ENCODE measurements at regions not wholly inside any gene's neighbourhood (a gene's known extent, or its start where the extent isn't known, plus 50 kb on each side); places are given as distances from the start of the nearest gene placed in this dataset.

GRCh38 chr16:85500220-85500619 lies 112.9 kb upstream of the GSE1 start:
- 78 to 86% methylated on average over 12 of the region's 12 CpGs for WGBS, 2 donors

GRCh38 chr16:85501900-85502299 lies 111.2 kb upstream of the GSE1 start:
- H3K36me3 ChIP-seq (ENCODE audit: control insufficient read depth in 4 of 4, insufficient read depth in 4 of 4, low read length in 4 of 4), result peaks cover 0 to 3% (median 0%) of the 10 kb centered on the region in 4 donors
- H3K27me3 ChIP-seq (ENCODE audit: control insufficient read depth in 3 of 3, insufficient read depth in 3 of 3, low read length in 2 of 3), result no peaks in the 10 kb centered on the region
- no peak overlapping the region for H3K9ac ChIP-seq (ENCODE audit: insufficient read depth in 1 of 2, low read length in 2 of 2)
- no peak overlapping the region for H3K4me3 ChIP-seq
- peaks cover 0 to 3% (median 0%) of the 10 kb centered on the region in 4 donors for H3K9me3 ChIP-seq (ENCODE audit: control insufficient read depth in 4 of 4, insufficient read depth in 3 of 4, low read length in 3 of 4)
- no peak for TF ChIP-seq CTCF (IDR thresholded peaks at IDR 0.05; ENCODE audit: control extremely low read depth, extremely low read depth)
- DNase-seq, result peak; percentile 47 to 64 (median 54)
- 90 to 96% methylated on average over 11 of the region's 11 CpGs for WGBS, 2 donors
- no peak for ATAC-seq (ENCODE audit: insufficient read depth, low FRiP score)
- peaks cover 0 to 18% (median 2%) of the 10 kb centered on the region in 5 donors for H3K4me1 ChIP-seq (ENCODE audit: control insufficient read depth in 5 of 5, insufficient read depth in 5 of 5, low read length in 5 of 5)
- H3K27ac ChIP-seq (ENCODE audit: low read depth in 1 of 2, low read length in 1 of 2), result no peak overlapping the region

More at GRCh38 chr16:85500220-85500619, 112.9 kb upstream of the GSE1 start:
- Histone ChIP-seq H3K36me3 (ENCODE audit: control insufficient read depth in 4 of 4, insufficient read depth in 4 of 4, low read length in 4 of 4) (peaks cover 0 to 3% (median 0%) of the 10 kb centered on the region in 4 donors), H3K27me3 (ENCODE audit: control insufficient read depth in 3 of 3, insufficient read depth in 3 of 3, low read length in 2 of 3) (no peaks in the 10 kb centered on the region), H3K4me1 (ENCODE audit: control insufficient read depth in 5 of 5, insufficient read depth in 5 of 5, low read length in 5 of 5) (peaks cover 0 to 15% (median 0%) of the 10 kb centered on the region in 5 donors), H3K9ac (ENCODE audit: insufficient read depth in 1 of 2, low read length in 2 of 2) (no peak overlapping the region), H3K4me3 (no peak overlapping the region), H3K9me3 (ENCODE audit: control insufficient read depth in 4 of 4, insufficient read depth in 3 of 4, low read length in 3 of 4) (peaks cover 0 to 3% (median 0%) of the 10 kb centered on the region in 4 donors), H3K27ac (ENCODE audit: low read depth in 1 of 2, low read length in 1 of 2) (no peak overlapping the region)
- TF ChIP-seq CTCF (IDR thresholded peaks at IDR 0.05; ENCODE audit: control extremely low read depth, extremely low read depth), result no peak
- no peak for ATAC-seq (ENCODE audit: insufficient read depth, low FRiP score)
- DNase-seq, result no peak

GRCh38 chr16:85502357-85502756 lies 110.8 kb upstream of the GSE1 start:
- Histone ChIP-seq H3K27ac (ENCODE audit: low read depth in 1 of 2, low read length in 1 of 2) (no peak overlapping the region), H3K9me3 (ENCODE audit: control insufficient read depth in 4 of 4, insufficient read depth in 3 of 4, low read length in 3 of 4) (peaks cover 0 to 3% (median 0%) of the 10 kb centered on the region in 4 donors), H3K4me3 (no peak overlapping the region), H3K4me1 (ENCODE audit: control insufficient read depth in 5 of 5, insufficient read depth in 5 of 5, low read length in 5 of 5) (peaks cover 0 to 18% (median 2%) of the 10 kb centered on the region in 5 donors), H3K9ac (ENCODE audit: insufficient read depth in 1 of 2, low read length in 2 of 2) (no peak overlapping the region), H3K36me3 (ENCODE audit: control insufficient read depth in 4 of 4, insufficient read depth in 4 of 4, low read length in 4 of 4) (peaks cover 0 to 3% (median 0%) of the 10 kb centered on the region in 4 donors), H3K27me3 (ENCODE audit: control insufficient read depth in 3 of 3, insufficient read depth in 3 of 3, low read length in 2 of 3) (no peaks in the 10 kb centered on the region)
- TF ChIP-seq CTCF (IDR thresholded peaks at IDR 0.05; ENCODE audit: control extremely low read depth, extremely low read depth), result no peak
- no peak for DNase-seq
- no peak for ATAC-seq (ENCODE audit: insufficient read depth, low FRiP score)
- WGBS, 2 donors, result 85 to 95% methylated on average over 11 of the region's 11 CpGs

GRCh38 chr16:85503679-85504231 lies 109.4 kb upstream of the GSE1 start:
- H3K27me3 ChIP-seq (ENCODE audit: control insufficient read depth in 3 of 3, insufficient read depth in 3 of 3, low read length in 2 of 3), result no peaks in the 10 kb centered on the region
- H3K9me3 ChIP-seq (ENCODE audit: control insufficient read depth in 4 of 4, insufficient read depth in 3 of 4, low read length in 3 of 4), result peaks cover 0 to under 1% (median 0%) of the 10 kb centered on the region in 4 donors
- H3K4me1 ChIP-seq (ENCODE audit: control insufficient read depth in 5 of 5, insufficient read depth in 5 of 5, low read length in 5 of 5), result peaks cover 0 to 18% (median 2%) of the 10 kb centered on the region in 5 donors
- H3K27ac ChIP-seq (ENCODE audit: low read depth in 1 of 2, low read length in 1 of 2), result no peak overlapping the region
- no peak overlapping the region for H3K9ac ChIP-seq (ENCODE audit: insufficient read depth in 1 of 2, low read length in 2 of 2)
- ATAC-seq (ENCODE audit: insufficient read depth, low FRiP score) (no peak), DNase-seq (no peak)
- H3K36me3 ChIP-seq (ENCODE audit: control insufficient read depth in 4 of 4, insufficient read depth in 4 of 4, low read length in 4 of 4), result no peaks in the 10 kb centered on the region
- 92 to 95% methylated on average over 26 of the region's 26 CpGs for WGBS, 2 donors
- H3K4me3 ChIP-seq, result no peak overlapping the region
- no peak for TF ChIP-seq CTCF (IDR thresholded peaks at IDR 0.05; ENCODE audit: control extremely low read depth, extremely low read depth)
